KMS-11 (cell line): ENCODE measurements at regions not wholly inside any gene's neighbourhood (a gene's known extent, or its start where the extent isn't known, plus 50 kb on each side); places are given as distances from the start of the nearest gene placed in this dataset.

Experiments
- H2AFZ ChIP-seq: fragments of 200-600 bp; sonication (generic); 2 replicates; pipeline ENCODE4 v1.6.1; 2016; ENCODE audit warnings: antibody characterized with exemption, mixed run types, low read depth
- H3K27ac ChIP-seq: fragments of 200-600 bp; sonication (generic); 2 replicates; pipeline ENCODE4 v1.6.1; 2016; ENCODE audit warnings: mild to moderate bottlenecking, mixed run types
- H3K27me3 ChIP-seq: fragments of 200-600 bp; sonication (generic); 2 replicates; pipeline ENCODE4 v1.6.1; 2017; ENCODE audit warnings: mild to moderate bottlenecking, low read depth, mixed run types, moderate library complexity; ENCODE audit not compliant: insufficient read depth
- H3K36me3 ChIP-seq: fragments of 200-600 bp; sonication (generic); 2 replicates; pipeline ENCODE4 v1.6.1; 2017; ENCODE audit warnings: mild to moderate bottlenecking, mixed run types; ENCODE audit not compliant: insufficient read depth
- H3K4me1 ChIP-seq: fragments of 200-600 bp; sonication (generic); 2 replicates; pipeline ENCODE4 v1.6.1; 2016; ENCODE audit warnings: mild to moderate bottlenecking, low read depth, mixed run types; ENCODE audit not compliant: poor library complexity, severe bottlenecking
- H3K4me2 ChIP-seq: fragments of 200-600 bp; sonication (generic); 2 replicates; pipeline ENCODE4 v1.7.0; 2016; ENCODE audit warnings: mild to moderate bottlenecking, mixed run types
- H3K4me3 ChIP-seq: fragments of 200-600 bp; sonication (generic); IDR thresholded peaks from 2 replicates; pipeline ENCODE4 v1.6.1; 2017; ENCODE audit warnings: low read depth, low read length, mixed read lengths; ENCODE audit not compliant: insufficient read depth
- H3K79me2 ChIP-seq: fragments of 200-600 bp; sonication (generic); 2 replicates; pipeline ENCODE4 v1.6.1; 2016; ENCODE audit warnings: low read depth, mixed run types; ENCODE audit not compliant: insufficient read depth
- H3K9ac ChIP-seq: fragments of 200-600 bp; sonication (generic); 2 replicates; pipeline ENCODE4 v1.6.1; 2016; ENCODE audit warnings: mild to moderate bottlenecking, mixed run types
- H4K20me1 ChIP-seq: fragments of 200-600 bp; sonication (generic); 2 replicates; pipeline ENCODE4 v1.6.1; 2016; ENCODE audit warnings: mild to moderate bottlenecking, mixed run types; ENCODE audit not compliant: insufficient read depth
- CTCF ChIP-seq: fragments of 200-600 bp; sonication (generic); conservative IDR thresholded peaks from 2 replicates; pipeline ENCODE4 v1.6.1; 2017; ENCODE audit warnings: low read depth, mild to moderate bottlenecking, antibody characterized with exemption, low read length, moderate library complexity, mixed read lengths

GRCh38 chr11:119863236-119863635, 134.2 kb upstream of the NECTIN1 start:
- H3K27ac ChIP-seq = no peak overlapping the region
- H3K4me2 ChIP-seq = no peak overlapping the region
- no peaks in the 10 kb centered on the region for H3K4me1 ChIP-seq
- no peak overlapping the region for H3K9ac ChIP-seq
- H3K4me3 ChIP-seq = no peak overlapping the region
- H3K36me3 ChIP-seq = no peaks in the 10 kb centered on the region
- no peak overlapping the region for H2AFZ ChIP-seq
- H4K20me1 ChIP-seq = no peaks in the 10 kb centered on the region
- no peak for TF ChIP-seq CTCF
- no peaks in the 10 kb centered on the region for H3K79me2 ChIP-seq
- H3K27me3 ChIP-seq = no peaks in the 10 kb centered on the region

GRCh38 chr11:119861160-119861559, 132.2 kb upstream of the NECTIN1 start:
- Histone ChIP-seq H3K27me3 (no peaks in the 10 kb centered on the region), H3K79me2 (no peaks in the 10 kb centered on the region), H3K4me1 (no peaks in the 10 kb centered on the region), H3K27ac (no peak overlapping the region), H3K4me2 (no peak overlapping the region), H4K20me1 (no peaks in the 10 kb centered on the region), H3K9ac (no peak overlapping the region), H3K4me3 (no peak overlapping the region), H3K36me3 (no peaks in the 10 kb centered on the region), H2AFZ (no peak overlapping the region)
- no peak for TF ChIP-seq CTCF

- Histone ChIP-seq H4K20me1 (no peaks in the 10 kb centered on the region), H3K36me3 (no peaks in the 10 kb centered on the region), H3K4me2 (no peak overlapping the region), H3K27ac (no peak overlapping the region), H2AFZ (no peak overlapping the region), H3K79me2 (no peaks in the 10 kb centered on the region), H3K27me3 (no peaks in the 10 kb centered on the region), H3K4me3 (no peak overlapping the region), H3K4me1 (no peaks in the 10 kb centered on the region), H3K9ac (no peak overlapping the region)
- no peak for TF ChIP-seq CTCF
Observed at GRCh38 chr11:119860561-119861094, 131.6 kb upstream of the NECTIN1 start.

- Histone ChIP-seq H3K27me3 (no peaks in the 10 kb centered on the region), H3K36me3 (no peaks in the 10 kb centered on the region), H3K4me2 (no peak overlapping the region), H3K9ac (no peak overlapping the region), H2AFZ (no peak overlapping the region), H3K79me2 (no peaks in the 10 kb centered on the region), H3K27ac (no peak overlapping the region), H3K4me1 (no peaks in the 10 kb centered on the region), H4K20me1 (no peaks in the 10 kb centered on the region), H3K4me3 (no peak overlapping the region)
- TF ChIP-seq CTCF = no peak
Observed at GRCh38 chr11:119859684-119860083, 130.7 kb upstream of the NECTIN1 start.
